Astrocyte (in vitro differentiated cells and primary cell): ENCODE measurements at regions not wholly inside any gene's neighbourhood (a gene's known extent, or its start where the extent isn't known, plus 50 kb on each side); places are given as distances from the start of the nearest gene placed in this dataset.
"Not testable (repeated sequence)": the region's sequence is repeated elsewhere in the genome, so short reads cannot be mapped to it uniquely, and the experiment has no call there.

Experiments
- CTCF ChIP-seq: IDR thresholded peaks from 2 replicates; pipeline ENCODE4 v1.5.1; 2011; ENCODE audit warnings: low read depth, mild to moderate bottlenecking, inconsistent platforms, low read length, moderate library complexity; ENCODE audit not compliant: insufficient read depth
- EZH2 ChIP-seq: IDR thresholded peaks from 2 replicates; pipeline ENCODE4 v1.6.1; 2012; ENCODE audit warnings: mild to moderate bottlenecking, low read length, inconsistent platforms; ENCODE audit not compliant: insufficient read depth

- not testable (repeated sequence) for TF ChIP-seq CTCF, EZH2
Observed at GRCh38 chr2:97402678-97403077, 187.0 kb downstream of the ANKRD36B start.
